Epithelial cell of proximal tubule (primary cell): ENCODE measurements at regions not wholly inside any gene's neighbourhood (a gene's known extent, or its start where the extent isn't known, plus 50 kb on each side); places are given as distances from the start of the nearest gene placed in this dataset.
"Not testable (repeated sequence)": the region's sequence is repeated elsewhere in the genome, so short reads cannot be mapped to it uniquely, and the experiment has no call there.

ENCODE experiments used
- DNase-seq: peaks from one replicate; pipeline ENCODE4 v3.0.0-alpha.2; 2011; ENCODE audit warnings: low read depth
- H3K4me3 ChIP-seq: 2 replicates; pipeline ENCODE4 v1.5.1; 2011; ENCODE audit warnings: low read depth, mild to moderate bottlenecking, low read length
- TF ChIP-seq, protein P1 (sequence below): conservative IDR thresholded peaks from 2 replicates; pipeline ENCODE4 v1.5.1; 2012; ENCODE audit warnings: low read depth, mild to moderate bottlenecking, low read length

DNA sequence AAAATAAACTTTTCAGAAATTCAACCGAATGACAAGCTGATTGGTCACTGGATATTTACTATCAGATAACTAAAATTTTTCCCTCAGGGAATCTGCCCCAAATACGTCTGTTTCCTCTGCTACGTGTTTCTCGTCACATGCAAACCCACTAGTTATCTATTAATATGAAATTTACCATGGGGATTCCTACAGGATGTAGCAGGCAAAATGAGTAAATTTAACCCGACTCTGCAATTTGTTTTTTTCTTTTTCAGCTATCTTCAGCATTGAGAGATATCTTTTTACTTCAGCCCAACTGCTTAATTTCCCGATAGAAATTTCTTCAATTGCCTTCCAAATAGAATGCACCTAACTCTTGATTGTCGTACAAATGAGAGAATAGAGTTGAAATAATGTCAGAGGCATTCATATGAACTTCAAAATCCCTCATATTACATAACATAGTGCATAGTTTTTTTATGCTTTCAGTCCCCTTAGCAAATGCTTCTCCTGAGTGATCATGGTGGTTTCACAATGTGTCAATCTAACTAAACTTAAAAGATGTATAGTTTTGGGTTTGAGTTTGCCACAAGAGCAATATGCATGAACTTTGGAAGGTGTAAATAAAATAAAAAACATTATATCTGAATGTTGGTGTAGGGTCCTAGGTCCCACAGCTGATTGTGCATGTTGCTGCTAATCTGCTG, 913.1 kb upstream of the GRIA3 start:
- no peak for DNase-seq
- TF ChIP-seq, protein P1, sequence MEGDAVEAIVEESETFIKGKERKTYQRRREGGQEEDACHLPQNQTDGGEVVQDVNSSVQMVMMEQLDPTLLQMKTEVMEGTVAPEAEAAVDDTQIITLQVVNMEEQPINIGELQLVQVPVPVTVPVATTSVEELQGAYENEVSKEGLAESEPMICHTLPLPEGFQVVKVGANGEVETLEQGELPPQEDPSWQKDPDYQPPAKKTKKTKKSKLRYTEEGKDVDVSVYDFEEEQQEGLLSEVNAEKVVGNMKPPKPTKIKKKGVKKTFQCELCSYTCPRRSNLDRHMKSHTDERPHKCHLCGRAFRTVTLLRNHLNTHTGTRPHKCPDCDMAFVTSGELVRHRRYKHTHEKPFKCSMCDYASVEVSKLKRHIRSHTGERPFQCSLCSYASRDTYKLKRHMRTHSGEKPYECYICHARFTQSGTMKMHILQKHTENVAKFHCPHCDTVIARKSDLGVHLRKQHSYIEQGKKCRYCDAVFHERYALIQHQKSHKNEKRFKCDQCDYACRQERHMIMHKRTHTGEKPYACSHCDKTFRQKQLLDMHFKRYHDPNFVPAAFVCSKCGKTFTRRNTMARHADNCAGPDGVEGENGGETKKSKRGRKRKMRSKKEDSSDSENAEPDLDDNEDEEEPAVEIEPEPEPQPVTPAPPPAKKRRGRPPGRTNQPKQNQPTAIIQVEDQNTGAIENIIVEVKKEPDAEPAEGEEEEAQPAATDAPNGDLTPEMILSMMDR, result no peak

DNA sequence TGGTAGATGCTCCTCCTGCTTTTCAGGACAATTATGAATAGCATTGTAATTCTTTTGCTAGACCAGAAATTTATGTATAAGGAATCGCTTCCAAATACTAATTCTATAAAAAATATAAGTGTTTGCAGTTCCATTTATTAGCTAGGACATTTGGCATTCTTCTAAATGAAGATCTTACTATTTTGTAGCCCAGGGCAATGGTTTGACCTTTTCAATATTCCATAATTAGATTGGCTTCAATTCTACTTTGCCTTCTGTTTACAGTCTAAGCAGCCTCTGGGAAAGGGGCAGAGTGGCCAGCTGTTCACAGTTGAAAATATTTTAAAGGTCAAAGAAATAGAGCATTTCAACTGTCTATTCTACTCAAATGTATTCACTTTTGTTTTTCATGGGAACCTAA, 912.1 kb upstream of the GRIA3 start:
- no peak overlapping the region for H3K4me3 ChIP-seq
- DNase-seq, result no peak
- TF ChIP-seq, protein P1, result no peak

More for the DNA sequence above, 913.1 kb upstream of the GRIA3 start:
- no peak overlapping the region for H3K4me3 ChIP-seq

DNA sequence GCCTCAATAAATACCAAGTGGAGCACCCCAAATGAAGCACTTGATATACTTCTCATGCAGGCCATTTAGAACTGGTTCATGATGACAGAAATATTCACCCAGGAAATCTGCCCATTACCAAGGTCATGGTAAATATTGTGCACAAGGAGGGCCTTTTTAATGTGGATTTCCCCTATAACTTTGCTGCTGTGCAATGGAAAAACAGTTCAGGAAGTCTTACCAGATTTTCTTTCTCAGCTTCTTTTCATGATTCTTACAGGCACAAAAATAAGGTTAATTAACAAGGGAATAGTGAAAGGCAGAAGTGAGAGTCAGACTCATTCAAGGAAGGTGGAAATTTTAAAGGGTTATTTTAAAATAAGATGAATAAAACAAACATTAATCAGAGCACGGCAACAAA, 904.3 kb upstream of the GRIA3 start:
- no peak for DNase-seq
- TF ChIP-seq, protein P1, result no peak
- H3K4me3 ChIP-seq, result no peak overlapping the region

DNA sequence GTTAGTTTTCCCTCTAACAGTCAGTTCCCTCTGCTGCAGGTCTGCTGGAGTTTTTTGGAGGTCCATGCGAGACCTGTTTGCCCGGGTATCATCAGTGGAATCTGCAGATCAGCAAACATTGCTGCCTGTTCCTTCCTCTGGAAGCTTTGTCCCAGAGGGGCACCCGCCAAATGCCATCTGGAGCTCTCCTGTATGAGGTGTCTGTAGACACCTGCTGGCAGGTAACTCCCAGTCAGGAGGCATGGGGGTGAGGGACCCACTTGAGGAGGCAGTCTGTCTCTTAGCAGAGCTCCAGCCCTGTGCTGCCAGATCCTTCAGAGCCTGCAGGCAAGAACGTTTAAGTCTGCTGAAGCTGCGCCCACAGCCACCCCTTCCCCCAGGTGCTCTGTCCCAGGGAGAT, 884.3 kb upstream of the GRIA3 start:
- H3K4me3 ChIP-seq, DNase-seq: not testable (repeated sequence)

DNA sequence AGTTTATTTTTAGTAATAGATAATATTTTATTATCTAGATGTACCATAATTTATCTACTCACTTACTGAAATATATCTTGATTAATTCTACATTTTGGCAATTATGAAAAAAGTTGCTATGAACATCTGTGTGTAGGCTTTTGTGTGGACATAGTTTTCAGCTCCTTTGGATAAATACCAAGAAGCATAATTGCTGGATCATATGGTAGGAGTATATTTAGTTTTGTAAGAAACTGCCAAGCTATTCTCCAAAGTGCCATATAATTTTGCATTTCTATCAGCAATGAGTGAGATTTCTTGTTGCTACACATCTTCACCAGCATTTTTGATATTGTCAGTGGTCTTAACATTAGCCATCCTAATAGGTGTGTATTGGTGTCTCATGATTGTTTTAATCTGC, 882.6 kb upstream of the GRIA3 start:
- TF ChIP-seq, protein P1, result no peak
- H3K4me3 ChIP-seq, result no peak overlapping the region
- no peak for DNase-seq

DNA sequence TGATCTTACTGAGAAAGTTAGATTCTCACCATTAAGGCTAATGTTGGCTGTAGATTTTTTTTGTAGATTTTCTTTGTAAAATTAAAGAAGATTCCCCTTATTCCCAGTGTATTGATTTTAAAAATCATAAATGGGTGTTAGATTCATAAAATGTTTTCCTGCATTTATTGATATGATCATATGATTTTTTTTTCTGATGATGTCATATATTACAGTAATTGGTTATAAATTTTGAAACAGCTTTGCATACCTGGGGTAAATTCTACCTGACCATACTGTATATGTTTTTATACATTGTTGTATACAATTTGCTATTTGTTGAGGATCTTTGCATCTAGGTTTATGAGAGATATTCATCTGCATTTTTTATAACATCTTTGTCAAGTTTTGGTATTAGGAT, 880.3 kb upstream of the GRIA3 start:
- no peak for DNase-seq
- H3K4me3 ChIP-seq, result no peak overlapping the region

DNA sequence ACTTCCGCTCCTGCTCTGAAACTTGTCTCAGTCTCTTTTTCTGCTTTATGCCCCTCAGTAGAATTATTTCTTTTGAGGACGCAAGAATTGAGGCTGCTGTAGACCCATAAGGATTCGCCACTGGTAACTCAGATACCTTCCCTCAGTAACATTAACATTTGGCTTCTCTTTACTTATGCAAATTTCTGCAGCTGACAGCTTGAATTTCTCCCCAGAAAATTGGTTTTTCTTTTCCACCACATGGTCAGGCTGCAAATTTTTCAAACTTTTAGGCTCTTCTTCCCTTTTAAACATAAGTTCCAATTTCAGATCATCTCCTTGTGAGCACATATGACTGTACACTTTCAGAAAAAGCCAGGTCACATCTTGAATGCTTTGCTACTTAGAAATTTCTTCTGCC, 839.3 kb upstream of the GRIA3 start:
- TF ChIP-seq, protein P1, result no peak
- no peak for DNase-seq
- H3K4me3 ChIP-seq, result no peak overlapping the region

More for the DNA sequence above, 880.3 kb upstream of the GRIA3 start:
- TF ChIP-seq, protein P1, result no peak
